H9 (cell line): ENCODE measurements at regions not wholly inside any gene's neighbourhood (a gene's known extent, or its start where the extent isn't known, plus 50 kb on each side); places are given as distances from the start of the nearest gene placed in this dataset.

Source experiments
- DNase-seq: peaks from one replicate; pipeline ENCODE4 v3.0.0-alpha.2; 2017
- H2AFZ ChIP-seq: one replicate; pipeline ENCODE4 v1.6.1; 2013; ENCODE audit warnings: mild to moderate bottlenecking, low read length, control low read depth, moderate library complexity
- H2AK5ac ChIP-seq: 2 replicates; pipeline ENCODE4 v1.6.1; 2013; ENCODE audit warnings: low read length, control low read depth, mixed read lengths; ENCODE audit not compliant: insufficient read length
- H2BK120ac ChIP-seq: one replicate; pipeline ENCODE4 v1.6.1; 2013; ENCODE audit warnings: low read depth, mild to moderate bottlenecking, low read length, control low read depth, inconsistent platforms; ENCODE audit not compliant: poor library complexity, severe bottlenecking
- H2BK12ac ChIP-seq: 2 replicates; pipeline ENCODE4 v1.6.1; 2013; ENCODE audit warnings: low read length, control low read depth, mixed read lengths, low read depth; ENCODE audit not compliant: insufficient read length
- H2BK15ac ChIP-seq: 2 replicates; pipeline ENCODE4 v1.6.1; 2013; ENCODE audit warnings: low read depth, low read length, control low read depth
- H2BK20ac ChIP-seq: one replicate; pipeline ENCODE4 v1.6.1; 2013; ENCODE audit warnings: low read depth, mild to moderate bottlenecking, low read length, control low read depth, inconsistent platforms; ENCODE audit not compliant: poor library complexity, severe bottlenecking
- H2BK5ac ChIP-seq: 2 replicates; pipeline ENCODE4 v1.6.1; 2013; ENCODE audit warnings: low read length, control low read depth, mixed read lengths; ENCODE audit not compliant: insufficient read length
- H3K14ac ChIP-seq: 2 replicates; pipeline ENCODE4 v1.6.1; 2013; ENCODE audit warnings: low read length, control low read depth; ENCODE audit not compliant: insufficient read depth
- H3K18ac ChIP-seq: 2 replicates; pipeline ENCODE4 v1.6.1; 2013; ENCODE audit warnings: low read depth, mild to moderate bottlenecking, mixed read lengths, low read length, control low read depth; ENCODE audit not compliant: insufficient read length
- H3K23ac ChIP-seq: 2 replicates; pipeline ENCODE4 v1.6.1; 2013; ENCODE audit warnings: low read length, control low read depth, mixed read lengths, low read depth; ENCODE audit not compliant: insufficient read length
- H3K23me2 ChIP-seq: 2 replicates; pipeline ENCODE4 v1.6.1; 2013; ENCODE audit warnings: low read depth, mild to moderate bottlenecking, mixed read lengths, low read length, control low read depth; ENCODE audit not compliant: insufficient read length, poor library complexity, severe bottlenecking
- H3K27ac ChIP-seq: 2 replicates; pipeline ENCODE4 v1.5.1; 2013; ENCODE audit warnings: low read length, control low read depth, mixed read lengths, low read depth; ENCODE audit not compliant: insufficient read length
- H3K27me3 ChIP-seq: 2 replicates; pipeline ENCODE4 v1.6.1; 2013; ENCODE audit warnings: low read length, control low read depth, inconsistent platforms; ENCODE audit not compliant: insufficient read depth
- H3K4ac ChIP-seq: 2 replicates; pipeline ENCODE4 v1.6.1; 2013; ENCODE audit warnings: low read depth, mild to moderate bottlenecking, control low read depth, inconsistent platforms, low read length, moderate library complexity
- H3K4me1 ChIP-seq: 2 replicates; pipeline ENCODE4 v1.6.1; 2013; ENCODE audit warnings: low read length, control low read depth, inconsistent platforms; ENCODE audit not compliant: insufficient read depth
- H3K4me2 ChIP-seq: 2 replicates; pipeline ENCODE4 v1.6.1; 2013; ENCODE audit warnings: low read length, control low read depth, mixed read lengths; ENCODE audit not compliant: insufficient read length, insufficient read depth
- H3K56ac ChIP-seq: 2 replicates; pipeline ENCODE4 v1.6.1; 2013; ENCODE audit warnings: low read depth, mild to moderate bottlenecking, mixed read lengths, low read length, control low read depth; ENCODE audit not compliant: insufficient read length
- H3K79me1 ChIP-seq: 2 replicates; pipeline ENCODE4 v1.6.1; 2013; ENCODE audit warnings: low read depth, mild to moderate bottlenecking, moderate library complexity, low read length, control low read depth, inconsistent platforms; ENCODE audit not compliant: insufficient read depth, poor library complexity, severe bottlenecking
- H3K79me2 ChIP-seq: 2 replicates; pipeline ENCODE4 v1.6.1; 2013; ENCODE audit warnings: low read length, control low read depth, inconsistent platforms; ENCODE audit not compliant: insufficient read depth
- H3K9ac ChIP-seq: 2 replicates; pipeline ENCODE4 v1.6.1; 2013; ENCODE audit warnings: low read length, control low read depth, mixed read lengths; ENCODE audit not compliant: insufficient read length; ENCODE audit errors: extremely low read depth
- H3K9me3 ChIP-seq: one replicate; pipeline ENCODE4 v1.6.1; 2013; ENCODE audit warnings: low read depth, low read length, inconsistent platforms; ENCODE audit not compliant: control insufficient read depth
- H3T11ph ChIP-seq: one replicate; pipeline ENCODE4 v1.6.1; 2013; ENCODE audit warnings: mild to moderate bottlenecking, low read length, control low read depth, inconsistent platforms
- H4K20me1 ChIP-seq: one replicate; pipeline ENCODE4 v1.6.1; 2013; ENCODE audit not compliant: control insufficient read depth, insufficient read length, insufficient read depth
- H4K5ac ChIP-seq: 2 replicates; pipeline ENCODE4 v1.6.1; 2013; ENCODE audit warnings: low read depth, mild to moderate bottlenecking, mixed read lengths, low read length, control low read depth; ENCODE audit not compliant: insufficient read length
- H4K8ac ChIP-seq: replicated peaks from 2 replicates; pipeline ENCODE4 v1.6.1; 2013; ENCODE audit warnings: low read length, control low read depth, mixed read lengths, low read depth; ENCODE audit not compliant: insufficient read length
- H4K91ac ChIP-seq: 2 replicates; pipeline ENCODE4 v1.6.1; 2013; ENCODE audit warnings: low read depth, mild to moderate bottlenecking, moderate library complexity, mixed read lengths, low read length, control low read depth; ENCODE audit not compliant: insufficient read length
- H3K27ac Mint-ChIP-seq, 3 experiments: 2 replicates in 2 of 3; 3 replicates in 1 of 3; pipeline ENCODE4 v1.8.0; 2020 to 2021; ENCODE audit warnings: mixed read lengths in 3 of 3, mild to moderate bottlenecking in 1 of 3, moderate library complexity in 1 of 3
- H3K27me3 Mint-ChIP-seq: 2 replicates; pipeline ENCODE4 v1.8.0; 2021; ENCODE audit warnings: low read depth, mild to moderate bottlenecking, moderate library complexity, mixed read lengths
- H3K36me3 Mint-ChIP-seq, 3 experiments: 2 replicates in 2 of 3; 3 replicates in 1 of 3; pipeline ENCODE4 v1.8.0; 2020 to 2021; ENCODE audit warnings: low read depth in 3 of 3, mixed read lengths in 3 of 3; ENCODE audit not compliant: insufficient read depth in 1 of 3
- H3K4me1 Mint-ChIP-seq, 2 experiments: 2 replicates each; pipeline ENCODE4 v1.8.0; 2020; ENCODE audit warnings: mixed read lengths in 2 of 2
- H3K4me3 Mint-ChIP-seq, 2 experiments: 2 replicates in 1 of 2; 3 replicates in 1 of 2; pipeline ENCODE4 v1.8.0; 2020 to 2021; ENCODE audit warnings: mild to moderate bottlenecking in 2 of 2, mixed read lengths in 2 of 2, moderate library complexity in 1 of 2
- H3K9me3 Mint-ChIP-seq, 2 experiments: 2 replicates in 1 of 2; 3 replicates in 1 of 2; pipeline ENCODE4 v1.8.0; 2020; ENCODE audit warnings: mild to moderate bottlenecking in 2 of 2, mixed read lengths in 2 of 2, moderate library complexity in 1 of 2
- CTCF ChIP-seq: fragments of 200-600 bp; sonication (generic); conservative IDR thresholded peaks from 3 replicates; pipeline ENCODE4 v1.8.0; 2021; ENCODE audit warnings: antibody characterized with exemption, mild to moderate bottlenecking
- WGBS: extraction: QIAGEN DNeasy Blood & Tissue Kit; methylation state at CpG from one replicate; pipeline ENCODE4 v1.1.7; 2013; ENCODE audit warnings: missing lambda C conversion rate, low lambda C conversion rate, mixed read lengths; ENCODE audit not compliant: insufficient read length; ENCODE audit errors: extremely low coverage; 5-methylcytosine and 5-hydroxymethylcytosine counted together

DNA sequence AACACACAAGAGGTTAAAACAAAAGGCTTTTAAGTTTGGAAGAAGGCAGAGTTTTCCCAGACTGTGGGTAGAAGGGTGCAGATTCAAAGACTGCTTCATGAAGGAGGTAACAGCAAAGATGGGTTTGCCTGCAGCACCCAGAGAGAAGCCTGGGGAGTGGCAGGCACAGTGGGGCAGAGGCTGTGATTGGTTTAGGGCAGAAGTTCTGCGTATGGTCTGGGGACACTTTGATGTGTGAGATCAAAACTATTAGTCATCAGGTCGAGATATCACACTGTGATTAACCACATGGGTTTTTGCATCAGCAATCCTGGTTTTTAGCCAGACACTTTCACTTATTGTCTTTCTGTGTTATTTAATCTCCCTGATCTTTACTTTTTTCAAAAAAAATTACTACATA, 188.8 kb upstream of the GLRA1 start:
- Histone ChIP-seq H3K79me2 (no peaks in the 10 kb centered on the region), H4K8ac (no peak overlapping the region), H4K20me1 (no peaks in the 10 kb centered on the region), H2BK12ac (no peak overlapping the region), H2BK20ac (no peak overlapping the region), H3K79me1 (no peaks in the 10 kb centered on the region), H2BK5ac (no peak overlapping the region), H2AFZ (no peak overlapping the region), H4K5ac (no peak overlapping the region), H3K4me1 (no peaks in the 10 kb centered on the region), H3K4ac (no peak overlapping the region), H3K4me2 (no peak overlapping the region), H3T11ph (no peak overlapping the region), H3K56ac (no peak overlapping the region), H3K14ac (no peak overlapping the region), H3K23ac (no peak overlapping the region), H2BK15ac (no peak overlapping the region), H2AK5ac (no peak overlapping the region), H3K23me2 (no peaks in the 10 kb centered on the region), H4K91ac (no peak overlapping the region), H3K18ac (no peak overlapping the region), H3K27me3 (no peaks in the 10 kb centered on the region), H3K9ac (no peak overlapping the region), H3K9me3 (no peaks in the 10 kb centered on the region), H2BK120ac (no peak overlapping the region), H3K27ac (no peak overlapping the region)
- H3K4me3 Mint-ChIP-seq = no peak overlapping the region
- H3K27ac Mint-ChIP-seq = no peak overlapping the region
- H3K36me3 Mint-ChIP-seq = no peaks in the 10 kb centered on the region
- DNase-seq = no peak
- no CpG with 5 or more reads among the region's 2 CpGs for WGBS
- TF ChIP-seq CTCF = no peak
- H3K27me3 Mint-ChIP-seq = no peaks in the 10 kb centered on the region
- no peaks in the 10 kb centered on the region for H3K9me3 Mint-ChIP-seq
- H3K4me1 Mint-ChIP-seq = no peaks in the 10 kb centered on the region
